Right kidney (tissue), 1 donor: ENCODE measurements at regions not wholly inside any gene's neighbourhood (a gene's known extent, or its start where the extent isn't known, plus 50 kb on each side); places are given as distances from the start of the nearest gene placed in this dataset.

Source experiments
- DNase-seq: peaks from one replicate; pipeline ENCODE4 v3.0.0-alpha.2; 2016

DNA sequence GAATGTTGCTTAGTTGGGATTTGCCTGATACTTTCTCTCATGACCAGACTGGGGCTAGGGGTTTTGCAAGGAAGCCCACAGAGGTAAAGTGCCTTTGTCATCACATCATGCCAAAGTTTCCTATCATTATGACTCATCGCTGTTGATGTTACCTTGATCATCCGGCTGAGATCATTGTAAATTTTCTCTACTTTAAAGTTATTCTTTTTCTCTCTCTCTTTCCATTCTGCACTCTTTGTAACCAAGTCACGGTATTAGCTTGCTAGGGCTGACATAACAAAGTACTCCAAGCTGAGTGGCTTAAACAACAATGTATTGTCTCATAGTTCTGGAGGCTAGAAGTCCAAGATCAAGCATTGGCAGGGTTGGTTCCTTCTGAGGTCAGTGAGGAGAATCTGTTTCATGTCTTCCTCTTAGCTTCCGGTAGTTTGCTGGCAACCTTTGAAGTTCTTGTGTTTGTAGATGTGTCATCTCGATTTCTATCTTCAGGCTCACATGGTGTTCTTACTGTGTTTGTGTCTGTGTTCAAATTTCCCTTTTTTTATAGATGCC, 113.0 kb downstream of the DTHD1 start:
- DNase-seq = no peak

DNA sequence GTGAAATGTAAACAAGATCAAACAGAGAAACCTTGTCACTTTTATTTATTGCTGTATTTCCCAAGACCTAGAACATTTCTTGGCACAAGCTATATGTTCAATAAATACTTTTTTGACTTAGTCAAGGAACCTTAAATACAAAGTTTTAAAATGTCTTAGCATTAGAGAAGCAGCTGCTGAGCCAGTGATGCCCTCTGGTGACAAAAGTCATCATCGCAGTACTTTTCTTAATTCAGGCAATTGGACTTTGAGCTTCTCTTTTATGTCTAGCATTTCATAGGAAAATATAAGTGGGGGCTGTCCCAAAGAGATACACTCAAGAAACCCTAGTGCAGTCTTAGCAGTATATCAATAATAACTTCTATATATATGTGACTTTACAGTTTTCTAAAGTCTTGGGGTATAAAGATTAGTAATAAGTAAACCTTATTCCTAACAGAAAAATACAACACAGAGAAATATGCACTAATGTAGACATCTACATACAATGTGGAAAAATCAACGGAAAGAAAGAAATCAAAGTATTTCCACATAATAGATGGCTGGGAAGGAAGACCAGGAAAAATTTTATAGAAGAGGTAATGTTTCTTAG, 118.4 kb downstream of the DTHD1 start:
- DNase-seq = no peak

DNA sequence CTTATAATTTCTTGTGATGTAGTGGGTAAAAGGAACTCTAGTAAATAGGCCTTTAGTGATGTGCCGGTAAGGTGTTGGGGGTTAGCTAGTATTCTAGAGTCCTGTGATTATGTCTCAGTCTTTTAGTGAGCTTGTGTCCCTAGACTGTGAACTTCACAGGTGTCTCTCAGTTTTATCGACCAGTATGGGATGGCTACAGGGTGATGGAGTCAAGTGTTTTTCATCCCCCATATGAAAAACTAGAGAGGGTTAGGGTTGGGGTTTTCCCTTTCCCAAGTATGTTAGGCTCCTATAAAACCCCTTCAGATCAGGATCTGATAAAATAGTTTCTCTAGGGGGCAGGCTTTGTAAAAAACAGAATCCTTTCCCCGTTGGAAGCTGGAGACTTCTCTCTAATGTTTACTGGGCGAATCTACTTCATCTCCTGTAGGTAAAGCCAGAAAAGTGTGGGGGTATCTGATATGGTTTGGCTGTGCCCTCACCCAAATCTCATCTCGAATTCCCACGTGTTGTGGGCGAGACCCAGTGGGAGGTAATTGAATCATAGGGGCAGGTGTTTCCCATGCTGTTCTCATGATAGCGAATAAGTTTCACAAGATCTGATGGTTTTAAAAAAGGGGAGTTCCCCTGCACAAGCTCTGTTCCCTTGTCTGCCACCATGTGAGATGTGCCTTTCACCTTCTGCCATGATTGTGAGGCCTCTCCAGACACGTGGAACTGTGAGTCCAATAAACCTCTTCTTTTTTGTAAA, 120.8 kb downstream of the DTHD1 start:
- no peak for DNase-seq

DNA sequence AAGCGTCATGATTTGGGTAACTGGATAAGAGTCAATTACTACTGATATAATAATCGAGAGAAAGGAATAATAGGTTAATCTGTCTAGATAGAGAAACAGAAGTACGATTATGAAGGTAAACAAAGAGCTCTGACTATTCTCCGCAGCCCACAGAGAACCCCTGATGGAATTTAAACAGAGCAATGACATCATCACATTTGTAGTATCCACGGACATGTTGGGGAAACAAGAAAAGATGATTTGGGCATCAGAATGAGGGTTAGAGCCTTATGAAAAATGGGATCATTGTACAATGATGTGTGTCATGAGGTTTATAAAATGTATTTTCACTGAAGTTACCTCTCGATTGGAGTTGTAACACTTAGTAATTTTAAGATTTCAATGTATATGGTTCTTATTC, 129.9 kb downstream of the DTHD1 start:
- DNase-seq = no peak

DNA sequence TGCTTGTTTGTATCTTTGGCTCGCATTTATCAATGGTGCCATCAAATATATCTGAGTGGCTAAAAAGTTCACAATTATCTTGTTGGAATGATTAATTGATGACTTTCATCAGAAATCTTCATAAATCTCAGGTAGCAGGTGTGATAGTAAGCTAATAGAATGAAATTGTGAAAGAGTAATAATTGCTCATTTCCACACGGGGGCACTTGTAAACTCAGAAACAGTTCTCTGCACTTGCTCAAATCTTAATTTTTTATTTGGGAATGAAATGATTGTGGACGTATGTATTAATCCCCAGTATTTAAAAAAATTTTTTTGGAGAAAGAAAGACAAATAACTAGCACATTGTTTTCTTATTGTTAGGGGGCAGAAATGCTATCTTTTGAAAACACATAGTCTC, 132.8 kb downstream of the DTHD1 start:
- DNase-seq = no peak

DNA sequence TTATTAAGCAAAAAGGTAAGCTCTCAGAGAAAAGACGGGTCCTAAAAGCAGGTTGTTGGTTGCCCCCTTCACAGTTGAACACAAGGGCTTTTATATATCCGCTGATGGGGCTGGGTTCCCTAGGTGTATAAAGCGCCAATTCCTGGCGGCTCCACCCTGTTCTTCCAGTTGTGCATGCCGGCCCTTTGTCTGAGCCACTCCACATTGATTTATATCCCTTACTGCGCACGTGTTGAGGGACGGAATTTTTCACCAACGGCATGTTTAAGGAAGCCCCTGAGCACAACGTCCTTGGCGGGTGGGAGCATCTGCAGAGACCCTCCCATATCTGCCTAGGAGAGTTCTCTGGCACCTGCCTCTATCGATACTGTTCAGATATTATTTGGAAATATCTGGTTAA, 135.7 kb downstream of the DTHD1 start:
- DNase-seq = no peak

DNA sequence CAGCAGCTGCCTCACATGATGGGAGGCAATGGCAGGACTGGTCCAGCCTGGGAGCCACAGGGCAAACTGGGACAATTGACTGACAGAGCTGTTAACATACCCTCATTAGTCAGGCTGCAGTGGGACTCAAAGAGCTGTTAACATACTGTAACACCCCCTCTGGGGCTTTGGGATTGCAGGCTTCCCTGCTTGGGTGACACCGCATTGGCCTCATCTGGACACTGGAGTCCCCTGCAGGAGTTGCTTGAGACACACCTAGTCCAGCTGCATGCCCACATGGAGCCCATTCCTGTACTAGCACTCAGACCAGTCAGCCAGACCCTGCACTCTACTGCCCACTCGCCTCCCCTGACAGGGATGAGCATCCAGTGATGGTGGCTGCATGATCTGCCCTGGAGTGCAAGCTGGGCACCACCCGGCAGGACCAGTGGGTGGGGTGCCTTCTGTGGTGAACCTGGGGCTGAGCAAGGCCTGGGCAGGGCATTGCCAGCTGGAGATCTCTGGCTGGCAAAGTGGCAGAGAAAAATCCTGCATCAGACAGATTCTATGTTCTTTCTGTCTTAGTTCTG, 138.8 kb downstream of the DTHD1 start:
- DNase-seq = no peak

DNA sequence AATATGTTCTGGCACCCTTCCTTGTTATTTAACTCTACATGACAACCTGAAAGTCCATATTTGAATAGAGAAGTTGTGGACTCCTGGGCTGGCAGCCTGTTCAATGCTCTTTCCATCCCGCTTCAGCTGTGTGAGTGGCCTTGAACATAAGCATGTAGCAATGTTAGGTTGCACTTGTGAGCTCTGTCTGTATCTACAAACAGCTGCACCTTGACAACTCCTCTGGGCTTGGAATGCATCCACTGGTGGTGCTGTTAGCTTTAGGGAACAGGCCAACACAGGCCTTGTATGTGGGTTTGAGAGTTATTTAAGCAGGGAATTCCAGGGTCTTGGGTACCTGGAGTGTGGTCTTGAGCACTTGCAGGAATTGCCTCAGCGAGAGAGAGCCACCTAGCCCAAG, 141.2 kb downstream of the DTHD1 start:
- no peak for DNase-seq

DNA sequence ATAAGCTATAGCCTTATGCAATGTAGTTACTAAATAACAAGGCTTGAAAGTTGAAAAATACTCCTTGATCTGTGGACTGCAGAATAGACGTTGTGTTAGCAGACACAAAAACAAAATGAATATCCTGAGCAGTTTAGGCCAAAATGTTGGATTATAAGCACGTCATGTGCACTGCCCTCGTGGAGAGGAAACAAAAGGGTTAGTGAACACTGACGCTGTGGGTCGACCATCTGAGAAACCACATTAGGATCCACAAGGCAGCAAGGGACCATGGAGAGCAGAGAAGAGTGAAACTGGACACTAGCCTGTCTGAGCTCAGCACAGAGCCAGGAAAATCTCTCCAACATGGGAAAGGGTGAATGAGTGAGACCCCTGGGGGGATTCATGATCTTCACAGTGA, 145.3 kb downstream of the DTHD1 start:
- DNase-seq = no peak

DNA sequence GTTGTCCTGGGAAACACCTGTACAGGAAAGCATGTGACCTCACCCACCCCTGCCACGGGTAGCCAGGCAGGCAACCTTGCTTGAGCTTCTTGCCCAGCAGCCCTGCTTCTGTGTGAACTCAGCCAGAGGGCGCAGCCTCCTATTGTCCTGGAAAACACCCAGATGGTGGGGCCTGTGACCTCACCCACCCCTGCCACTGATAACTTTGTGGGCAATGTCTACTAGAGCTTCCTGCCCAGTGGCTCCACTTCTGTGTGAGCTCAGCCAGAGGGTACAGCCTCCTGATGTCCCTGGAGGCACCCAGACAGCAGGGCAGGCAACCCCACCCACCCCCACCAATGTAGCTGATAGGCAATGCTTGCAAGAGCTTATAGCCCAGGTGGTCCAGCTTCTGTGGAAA, 146.3 kb downstream of the DTHD1 start:
- DNase-seq = no peak

DNA sequence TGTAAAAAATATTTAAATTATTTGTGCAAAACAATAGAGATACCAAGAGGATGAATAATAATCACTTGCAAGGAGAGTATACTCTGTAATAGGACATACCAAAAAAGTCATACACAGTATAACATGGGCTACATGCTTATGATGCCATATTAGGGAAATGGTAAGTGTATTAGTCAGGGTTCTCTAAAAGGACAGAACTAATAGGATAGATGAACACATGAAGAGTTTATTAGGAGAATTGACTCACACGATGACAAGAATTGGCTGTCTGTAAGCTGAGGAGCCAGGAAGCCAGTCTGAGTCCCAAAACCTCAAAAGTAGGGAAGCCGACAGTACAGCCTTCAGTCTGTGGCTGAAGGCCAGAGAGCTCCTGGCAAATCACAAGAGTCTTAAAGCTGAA, 151.2 kb downstream of the DTHD1 start:
- DNase-seq = no peak

DNA sequence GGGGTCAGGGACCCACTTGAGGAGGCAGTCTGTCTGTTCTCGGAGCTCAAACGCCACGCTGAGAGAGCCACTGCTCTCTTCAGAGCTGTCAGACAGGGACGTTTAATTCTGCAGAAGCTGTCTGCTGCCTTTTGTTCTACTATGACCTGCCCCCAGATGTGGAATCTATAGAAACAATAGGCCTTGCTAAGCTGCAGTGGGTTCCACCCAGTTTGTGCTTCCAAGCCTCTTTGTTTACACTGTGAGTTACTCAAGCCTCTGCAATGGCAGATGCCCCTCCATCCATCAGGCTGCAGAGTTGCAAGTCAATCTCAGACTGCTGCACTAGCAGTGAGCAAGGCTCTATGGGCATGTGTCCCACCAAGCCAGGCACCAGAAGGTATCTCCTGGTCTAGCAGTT, 158.1 kb downstream of the DTHD1 start:
- no peak for DNase-seq

DNA sequence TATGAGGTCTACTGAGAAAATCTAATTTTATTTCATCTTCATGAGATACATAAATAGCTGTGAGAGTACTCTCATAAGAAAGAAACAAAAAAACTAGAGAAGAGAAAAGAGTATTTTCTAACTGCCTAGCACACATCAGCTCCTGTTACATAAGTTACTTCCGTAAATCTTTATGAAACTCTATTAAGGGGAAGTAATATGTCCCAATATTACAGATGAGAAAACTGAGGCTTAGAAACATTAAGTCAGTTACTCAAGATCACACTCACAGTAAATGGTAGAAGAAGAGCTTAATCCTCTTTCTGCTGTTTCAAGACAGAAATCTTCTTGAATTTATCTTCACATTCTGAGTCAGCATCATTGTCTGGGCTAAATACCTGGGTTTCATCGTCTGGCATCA, 164.1 kb downstream of the DTHD1 start:
- no peak for DNase-seq

DNA sequence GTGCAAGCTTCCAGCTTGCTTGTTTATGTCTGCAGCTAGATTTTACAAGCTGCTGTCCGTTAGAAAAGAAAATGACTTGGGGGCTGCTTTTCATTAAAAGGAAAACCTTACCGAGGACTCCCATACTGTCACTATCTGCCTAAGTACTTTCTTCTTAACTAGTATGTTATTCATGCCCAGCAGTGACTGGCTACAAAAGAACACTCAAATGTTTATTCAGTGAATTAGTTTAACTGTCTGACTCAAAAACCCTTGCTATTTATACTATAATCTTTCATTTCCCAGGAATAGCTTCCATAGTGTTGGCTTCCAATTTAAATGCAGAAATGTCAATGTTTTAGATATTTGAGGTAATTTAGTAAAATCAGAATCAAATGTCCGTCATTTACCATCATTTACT, 164.9 kb downstream of the DTHD1 start:
- no peak for DNase-seq

DNA sequence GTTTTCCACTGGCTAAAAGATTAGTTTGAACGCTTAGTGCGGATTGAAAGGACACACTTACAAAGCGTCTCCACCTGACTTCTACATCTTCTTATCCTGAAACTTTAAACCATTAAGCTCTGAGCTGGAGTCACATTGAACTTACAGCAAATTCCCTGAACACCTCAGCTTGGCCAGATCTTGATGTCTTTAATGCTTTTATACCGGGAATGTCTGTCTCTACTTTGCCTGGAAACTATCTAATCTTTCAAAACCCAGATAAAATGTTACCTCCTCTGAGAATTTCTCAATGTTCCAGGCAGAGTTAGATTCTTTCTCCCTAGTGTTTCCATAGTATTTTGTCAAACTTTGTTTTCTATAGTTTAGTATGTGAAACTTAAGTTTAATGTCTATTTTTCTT, 179.9 kb downstream of the DTHD1 start:
- DNase-seq = no peak

DNA sequence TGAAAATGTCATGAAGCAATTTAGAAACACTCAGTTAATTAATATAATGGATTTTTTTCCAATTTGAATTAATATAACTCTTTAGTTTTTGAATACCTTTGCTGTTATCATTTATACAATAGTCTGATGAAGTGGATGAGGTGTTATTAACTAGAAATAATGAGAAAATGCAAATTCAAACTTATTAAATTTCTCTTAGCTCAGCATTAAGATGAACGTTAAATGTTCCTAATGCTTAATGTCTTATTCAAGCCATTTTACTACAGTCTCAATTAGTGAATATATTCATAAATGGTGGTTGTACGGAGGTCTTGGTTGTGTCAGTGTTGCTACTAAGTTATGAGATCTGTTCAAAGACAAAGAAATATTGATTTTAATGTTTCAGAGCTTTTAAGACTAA, 186.3 kb downstream of the DTHD1 start:
- no peak for DNase-seq

DNA sequence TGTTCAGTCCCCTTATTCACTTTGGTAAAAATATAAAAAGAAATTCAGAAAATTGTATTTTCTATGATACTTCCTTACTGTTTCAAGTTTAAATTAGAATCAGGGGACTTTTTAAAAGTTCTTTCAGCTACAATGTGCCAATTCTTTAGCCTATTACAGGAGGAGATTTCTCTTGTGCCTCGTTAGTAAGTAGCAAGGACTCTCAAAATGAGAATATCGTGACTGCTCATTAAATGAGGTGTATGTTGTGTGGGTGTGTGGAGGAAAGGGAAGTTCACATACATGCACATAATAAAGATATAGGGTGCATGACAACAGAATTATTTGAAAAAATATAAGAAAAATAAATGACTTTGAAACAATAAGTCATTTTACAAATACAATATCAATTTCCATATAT, 190.5 kb downstream of the DTHD1 start:
- DNase-seq = no peak

DNA sequence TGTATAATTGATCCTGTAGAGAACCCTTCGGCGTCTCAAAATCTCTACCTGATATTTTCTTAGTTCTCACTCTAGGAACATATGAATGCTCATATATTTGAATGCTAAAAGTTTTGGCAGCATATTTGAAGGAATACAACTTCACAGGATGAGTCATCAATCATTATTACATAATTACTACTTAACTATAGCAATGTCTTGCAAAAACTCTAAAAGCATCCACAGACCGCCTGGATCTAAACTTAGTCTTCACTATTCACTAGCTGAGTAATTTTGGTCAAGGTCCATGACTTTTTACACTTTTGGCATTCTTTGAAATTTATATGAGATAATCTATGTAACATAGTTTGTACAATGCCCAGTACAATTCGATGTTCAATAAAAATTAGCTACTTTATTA, 194.7 kb downstream of the DTHD1 start:
- no peak for DNase-seq

DNA sequence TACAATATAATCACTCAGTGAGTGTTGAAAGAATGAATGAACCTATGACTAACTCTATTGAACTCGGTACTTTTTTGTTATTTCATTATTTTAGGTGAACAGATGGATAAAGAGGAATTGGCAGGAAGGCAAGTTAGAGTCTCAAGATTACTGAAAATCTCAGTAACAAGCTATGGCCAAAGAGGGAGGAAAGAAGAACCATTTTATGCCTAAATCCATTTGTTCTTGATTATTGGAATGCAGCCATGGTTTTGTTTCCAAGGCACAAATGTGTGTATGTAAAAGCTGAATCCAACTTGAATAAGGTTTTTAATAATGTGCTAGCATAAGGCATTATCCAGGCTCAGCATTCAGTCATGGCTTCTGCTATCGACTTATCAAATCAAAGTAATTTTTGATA, 196.4 kb downstream of the DTHD1 start:
- no peak for DNase-seq

DNA sequence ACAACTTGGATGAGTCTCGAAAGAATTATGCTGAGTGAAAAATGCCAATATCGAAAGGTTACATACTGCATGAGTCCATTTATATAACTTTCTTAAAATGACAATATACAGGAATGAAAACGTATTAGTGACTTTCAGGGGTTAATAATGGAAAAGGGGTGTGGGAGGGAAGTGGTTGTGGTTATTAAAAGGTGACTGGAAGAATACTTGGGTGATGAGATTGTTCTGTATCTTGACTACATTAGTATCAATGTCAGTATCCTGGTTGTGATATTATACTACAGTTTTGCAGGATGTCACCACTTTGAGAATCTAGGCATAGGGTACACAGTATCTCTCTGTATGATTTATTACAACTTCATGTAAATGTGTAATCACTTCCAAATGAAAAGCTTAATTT, 204.5 kb downstream of the DTHD1 start:
- no peak for DNase-seq

DNA sequence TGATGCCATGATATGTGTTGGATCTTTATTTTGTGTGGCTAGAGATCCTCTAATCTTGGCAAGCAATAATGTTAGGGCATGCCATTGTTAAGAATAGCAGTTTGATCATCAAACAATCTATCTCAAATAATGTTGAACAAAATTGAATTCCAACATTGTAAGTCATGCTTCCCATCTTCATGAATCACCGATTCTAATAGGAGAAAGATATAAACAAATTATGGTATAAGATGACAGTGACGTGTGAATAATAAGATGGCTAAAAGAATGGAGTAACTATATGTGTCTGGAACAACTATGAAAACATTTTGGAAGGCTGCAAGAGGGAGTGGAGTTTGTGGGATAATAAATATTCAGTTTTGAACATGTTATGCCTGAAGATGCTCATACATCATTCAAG, 208.4 kb downstream of the DTHD1 start:
- DNase-seq = no peak

DNA sequence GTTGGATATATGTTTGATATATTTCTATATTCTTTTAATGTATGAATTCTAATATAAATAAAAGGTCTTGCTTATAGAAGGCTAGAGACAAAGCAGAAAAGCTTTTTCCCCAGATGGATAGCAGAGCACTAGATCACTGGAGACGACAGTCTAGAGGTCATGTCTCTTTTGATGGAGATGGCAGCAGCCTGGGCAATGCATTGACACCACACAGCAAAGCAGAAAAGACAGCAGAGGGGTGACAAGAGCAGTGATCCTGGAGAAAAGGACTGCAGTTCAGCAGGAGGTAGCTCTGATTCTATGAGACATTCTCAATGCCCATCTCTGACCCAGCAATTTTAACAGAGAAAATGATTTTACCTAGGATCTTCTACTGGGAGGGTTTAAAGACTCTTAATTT, 210.6 kb downstream of the DTHD1 start:
- DNase-seq = no peak

DNA sequence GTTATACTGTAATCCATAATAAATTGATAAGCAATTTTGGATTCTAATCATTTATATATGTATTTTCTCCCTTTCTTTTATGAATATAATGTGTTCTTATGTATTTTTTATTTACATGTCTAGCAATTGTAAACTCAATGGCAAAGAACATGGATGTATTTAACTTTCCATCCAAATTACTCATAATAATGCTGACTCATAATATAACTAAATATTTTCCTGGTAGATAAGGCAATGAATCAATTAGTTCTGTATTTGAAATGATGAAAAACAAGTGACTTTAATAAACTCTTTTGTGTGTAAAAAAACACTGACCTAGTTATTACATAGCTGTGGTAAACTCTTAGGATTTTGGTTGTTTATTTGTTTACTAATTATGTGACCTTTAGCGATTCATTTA, 211.2 kb downstream of the DTHD1 start:
- DNase-seq = no peak

DNA sequence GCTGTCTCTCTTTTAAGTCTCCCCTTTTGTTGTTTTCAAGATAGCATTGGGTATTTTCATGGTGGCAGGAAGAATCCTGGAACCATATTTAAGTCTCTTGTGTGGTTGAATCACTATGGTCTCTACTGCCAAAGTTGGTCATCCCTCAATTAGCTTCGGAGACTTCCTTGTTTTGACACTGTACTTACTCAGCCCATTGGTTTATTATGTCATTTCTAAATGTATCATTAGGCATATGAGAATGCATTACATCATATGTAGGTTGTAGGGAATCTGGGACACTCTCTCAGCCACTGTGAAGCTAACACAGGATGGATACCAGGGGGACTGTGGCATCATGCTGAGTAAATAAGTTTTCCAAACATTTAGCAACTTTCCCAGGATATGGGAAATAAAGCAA, 211.8 kb downstream of the DTHD1 start:
- DNase-seq = no peak
